GM10266 (cell line): ENCODE measurements at regions not wholly inside any gene's neighbourhood (a gene's known extent, or its start where the extent isn't known, plus 50 kb on each side); places are given as distances from the start of the nearest gene placed in this dataset.

Source experiments
- DNase-seq: peaks from one replicate; pipeline ENCODE4 v3.0.0; 2012; ENCODE audit errors: extremely low spot score
- TF ChIP-seq, protein P1 (sequence below): IDR thresholded peaks from 2 replicates; pipeline ENCODE4 v1.5.1; 2012; ENCODE audit warnings: mild to moderate bottlenecking, low read depth; ENCODE audit not compliant: control insufficient read depth, insufficient read depth; ENCODE audit errors: missing control alignments

DNA sequence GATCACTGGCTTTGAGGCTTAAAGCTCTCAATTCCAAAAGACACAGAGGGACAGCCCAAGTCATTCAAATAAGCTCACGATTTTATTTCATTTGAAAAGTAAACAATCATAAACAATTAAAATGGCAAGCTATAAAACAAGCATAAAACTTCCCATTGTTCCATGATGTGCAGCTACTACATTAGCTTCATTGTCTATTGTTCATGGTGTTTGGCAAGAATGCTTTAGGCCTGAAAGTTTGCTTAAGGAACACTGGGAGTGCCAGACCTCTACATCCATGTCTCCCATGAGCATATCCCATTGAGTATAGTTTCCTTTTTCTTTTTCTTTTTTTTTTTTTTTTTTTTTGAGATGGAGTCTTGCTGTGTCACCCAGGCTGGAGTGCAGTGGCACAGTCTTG lies 286.1 kb upstream of the ESRRG start:
- TF ChIP-seq, protein P1, sequence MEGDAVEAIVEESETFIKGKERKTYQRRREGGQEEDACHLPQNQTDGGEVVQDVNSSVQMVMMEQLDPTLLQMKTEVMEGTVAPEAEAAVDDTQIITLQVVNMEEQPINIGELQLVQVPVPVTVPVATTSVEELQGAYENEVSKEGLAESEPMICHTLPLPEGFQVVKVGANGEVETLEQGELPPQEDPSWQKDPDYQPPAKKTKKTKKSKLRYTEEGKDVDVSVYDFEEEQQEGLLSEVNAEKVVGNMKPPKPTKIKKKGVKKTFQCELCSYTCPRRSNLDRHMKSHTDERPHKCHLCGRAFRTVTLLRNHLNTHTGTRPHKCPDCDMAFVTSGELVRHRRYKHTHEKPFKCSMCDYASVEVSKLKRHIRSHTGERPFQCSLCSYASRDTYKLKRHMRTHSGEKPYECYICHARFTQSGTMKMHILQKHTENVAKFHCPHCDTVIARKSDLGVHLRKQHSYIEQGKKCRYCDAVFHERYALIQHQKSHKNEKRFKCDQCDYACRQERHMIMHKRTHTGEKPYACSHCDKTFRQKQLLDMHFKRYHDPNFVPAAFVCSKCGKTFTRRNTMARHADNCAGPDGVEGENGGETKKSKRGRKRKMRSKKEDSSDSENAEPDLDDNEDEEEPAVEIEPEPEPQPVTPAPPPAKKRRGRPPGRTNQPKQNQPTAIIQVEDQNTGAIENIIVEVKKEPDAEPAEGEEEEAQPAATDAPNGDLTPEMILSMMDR = no peak
- no peak for DNase-seq

DNA sequence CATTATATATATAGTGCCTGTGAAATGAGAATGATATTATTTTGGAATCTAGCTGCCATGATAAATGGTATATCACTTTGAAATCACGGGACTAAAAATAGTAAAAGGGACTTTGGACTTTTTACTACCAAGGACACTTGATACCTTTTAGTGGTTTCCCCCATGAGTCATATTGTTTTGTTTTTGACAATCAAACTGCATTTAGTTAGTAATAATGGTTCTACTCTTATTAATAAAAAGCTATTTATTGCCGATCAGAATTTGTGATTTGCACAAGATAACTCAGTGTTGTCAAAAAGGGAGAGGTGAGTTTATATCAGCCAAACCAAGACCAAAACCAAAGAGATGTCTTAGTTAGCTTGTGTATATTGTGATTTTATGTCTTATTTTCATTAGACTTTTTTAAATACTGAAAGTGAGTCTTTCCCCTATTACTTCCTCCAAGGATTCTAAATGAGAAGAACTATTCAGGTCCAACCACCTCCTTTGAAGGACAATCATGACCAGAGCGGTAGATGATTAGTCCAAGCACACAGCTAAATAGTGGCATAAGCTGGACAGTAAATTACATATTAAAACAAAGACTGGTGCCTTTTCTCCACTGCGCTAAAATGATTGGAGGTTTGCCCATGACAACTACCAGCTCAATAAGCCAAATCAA lies 281.7 kb upstream of the ESRRG start:
- TF ChIP-seq, protein P1 = no peak
- DNase-seq = no peak

DNA sequence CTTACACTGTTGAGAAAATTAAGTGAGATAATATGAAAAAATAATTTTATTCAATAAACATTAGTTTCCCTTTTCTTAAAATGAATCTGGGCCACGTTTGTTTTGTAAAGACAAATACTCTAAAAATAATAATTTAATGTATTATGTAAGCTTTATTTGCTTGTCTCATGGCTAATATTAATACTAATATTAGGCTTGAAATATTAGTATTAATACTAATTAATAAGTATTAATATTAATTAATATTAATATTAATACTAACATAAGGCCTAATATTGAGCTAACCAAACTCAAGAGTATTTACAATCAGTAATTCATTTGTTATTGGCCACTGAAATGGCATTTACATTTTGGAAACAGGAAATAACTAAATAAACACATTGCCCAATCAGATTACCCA lies 280.1 kb upstream of the ESRRG start:
- no peak for DNase-seq
- TF ChIP-seq, protein P1 = no peak

DNA sequence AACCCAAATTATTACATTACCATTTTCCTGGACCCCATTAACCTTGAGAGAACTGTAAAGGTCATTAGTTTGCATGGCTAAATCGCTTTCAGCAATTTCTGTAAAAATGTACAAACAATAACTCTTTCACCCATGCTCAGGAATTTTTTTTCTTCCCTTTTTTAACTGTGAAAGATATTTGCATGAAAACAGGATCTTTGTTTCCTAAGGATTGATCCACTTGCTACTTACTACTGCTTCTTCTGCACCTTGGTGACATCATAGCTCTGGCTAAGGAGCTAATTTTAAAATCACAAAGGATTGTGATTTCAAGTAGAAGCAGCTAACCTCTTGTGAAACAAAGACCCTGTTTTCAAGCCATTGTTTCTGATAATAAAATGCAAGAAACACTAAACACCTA lies 274.6 kb upstream of the ESRRG start:
- no peak for DNase-seq

DNA sequence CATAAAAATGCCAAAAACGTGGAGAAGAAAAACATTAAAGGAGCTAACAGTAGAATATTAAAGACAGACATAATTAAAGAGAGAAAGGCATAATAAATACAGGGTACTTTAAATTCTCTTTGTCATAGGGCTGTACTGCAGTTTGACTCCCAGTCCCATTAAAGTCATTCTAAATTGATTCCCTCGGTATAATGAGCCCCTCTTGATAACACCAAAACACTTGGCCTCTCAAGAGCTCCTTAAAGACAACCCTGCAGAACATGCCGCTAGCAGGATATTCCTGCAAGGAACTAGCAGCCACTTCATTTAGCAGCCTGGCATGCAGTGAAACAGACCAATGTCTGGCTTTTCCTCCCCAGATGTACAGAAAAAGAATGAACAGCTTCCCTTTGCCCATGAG lies 273.8 kb upstream of the ESRRG start:
- TF ChIP-seq, protein P1 = no peak
- DNase-seq = no peak

More for the DNA sequence above, 274.6 kb upstream of the ESRRG start:
- TF ChIP-seq, protein P1 = no peak

DNA sequence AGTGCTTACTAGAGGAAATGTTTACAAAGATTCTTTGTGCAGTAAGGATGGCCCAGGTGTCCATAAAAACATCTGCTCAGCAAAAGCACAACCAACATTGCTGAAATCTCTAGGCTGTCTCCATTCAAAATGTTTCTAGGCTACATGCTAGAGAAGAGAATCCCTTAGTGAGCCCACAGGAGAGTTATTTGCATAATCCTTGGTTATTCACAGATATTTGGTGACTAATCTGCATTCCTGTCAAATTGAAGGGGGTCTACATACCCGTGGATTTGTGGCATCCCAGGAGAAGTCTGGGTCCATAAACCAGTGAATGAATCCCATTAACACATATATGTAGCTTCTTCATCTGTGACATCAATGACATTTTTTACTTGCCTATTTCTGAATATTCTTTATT lies 261.3 kb upstream of the ESRRG start:
- DNase-seq = no peak
- TF ChIP-seq, protein P1 = no peak

DNA sequence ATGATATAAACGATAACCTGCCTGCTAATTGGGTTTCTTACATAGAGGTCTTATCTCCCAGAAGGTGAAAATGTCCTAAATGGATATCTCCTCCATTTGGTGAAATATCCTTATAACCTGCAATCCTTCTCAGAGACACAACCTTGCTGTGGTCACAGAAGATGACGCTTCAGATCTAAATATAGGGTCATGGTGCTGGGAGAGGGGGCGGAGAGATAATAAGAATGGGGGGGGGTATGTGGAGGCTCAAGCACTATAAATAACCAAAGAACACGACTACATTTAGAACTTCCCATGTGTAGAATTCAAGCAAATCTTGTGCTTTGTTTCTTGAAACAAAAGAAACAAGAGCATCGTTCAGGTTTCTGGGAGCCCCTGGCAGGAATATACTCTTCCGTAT lies 260.6 kb upstream of the ESRRG start:
- TF ChIP-seq, protein P1 = no peak

More for the DNA sequence above, 260.6 kb upstream of the ESRRG start:
- DNase-seq = no peak
